GM18868 (cell line): ENCODE measurements at regions not wholly inside any gene's neighbourhood (a gene's known extent, or its start where the extent isn't known, plus 50 kb on each side); places are given as distances from the start of the nearest gene placed in this dataset.
A peak's percentile ranks its signal among the peaks of the same experiment; 100 is the strongest.
"Not testable (repeated sequence)": the region's sequence is repeated elsewhere in the genome, so short reads cannot be mapped to it uniquely, and the experiment has no call there.

Source experiments
- ATAC-seq: cut with Tn5 transposase; IDR thresholded peaks from one replicate; pipeline ENCODE4 v1.9.1; 2021; ENCODE audit warnings: mild to moderate bottlenecking, moderate library complexity; ENCODE audit not compliant: unreplicated experiment

GRCh38 chr6:78383968-78384367 is 483.4 kb upstream of the IRAK1BP1 start:
- no peak for ATAC-seq

GRCh38 chr6:78386854-78387253 is 480.5 kb upstream of the IRAK1BP1 start:
- not testable (repeated sequence) for ATAC-seq

GRCh38 chr6:78390066-78390465 is 477.3 kb upstream of the IRAK1BP1 start:
- ATAC-seq, result no peak

GRCh38 chr6:78397499-78397898 is 469.9 kb upstream of the IRAK1BP1 start:
- ATAC-seq, result no peak

GRCh38 chr6:78398292-78398691 is 469.1 kb upstream of the IRAK1BP1 start:
- ATAC-seq, result no peak

GRCh38 chr6:78400076-78400475 is 467.3 kb upstream of the IRAK1BP1 start:
- no peak for ATAC-seq

- no peak for ATAC-seq
Measured at GRCh38 chr6:78427386-78427785, 440.0 kb upstream of the IRAK1BP1 start.

GRCh38 chr6:78430521-78430920 is 436.8 kb upstream of the IRAK1BP1 start:
- ATAC-seq, result no peak

GRCh38 chr6:78435671-78436070 is 431.7 kb upstream of the IRAK1BP1 start:
- ATAC-seq, result no peak

GRCh38 chr6:78436335-78436734 is 431.0 kb upstream of the IRAK1BP1 start:
- peak; percentile 61 for ATAC-seq

GRCh38 chr6:78438135-78438534 is 429.2 kb upstream of the IRAK1BP1 start:
- no peak for ATAC-seq

- no peak for ATAC-seq
Measured at GRCh38 chr6:78460711-78461110, 406.6 kb upstream of the IRAK1BP1 start.

GRCh38 chr6:78462728-78463127 is 404.6 kb upstream of the IRAK1BP1 start:
- no peak for ATAC-seq

GRCh38 chr6:78465059-78465634 is 402.2 kb upstream of the IRAK1BP1 start:
- no peak for ATAC-seq

GRCh38 chr6:78476561-78476960 is 390.8 kb upstream of the IRAK1BP1 start:
- peak; percentile 89 for ATAC-seq

GRCh38 chr6:78482801-78483552 is 384.4 kb upstream of the IRAK1BP1 start:
- ATAC-seq, result no peak

- no peak for ATAC-seq
Measured at GRCh38 chr6:78483553-78484197, 383.7 kb upstream of the IRAK1BP1 start.

GRCh38 chr6:78484198-78485064 is 382.9 kb upstream of the IRAK1BP1 start:
- no peak for ATAC-seq

- ATAC-seq, result no peak
Measured at GRCh38 chr6:78487401-78487800, 379.9 kb upstream of the IRAK1BP1 start.

- ATAC-seq, result no peak
Measured at GRCh38 chr6:78489874-78490273, 377.5 kb upstream of the IRAK1BP1 start.

GRCh38 chr6:78492351-78493017 is 374.9 kb upstream of the IRAK1BP1 start:
- ATAC-seq, result no peak
